Karpas-422 (cell line): ENCODE measurements at regions not wholly inside any gene's neighbourhood (a gene's known extent, or its start where the extent isn't known, plus 50 kb on each side); places are given as distances from the start of the nearest gene placed in this dataset.

Experiments used
- DNase-seq: peaks from one replicate; pipeline ENCODE4 v3.0.0-alpha.2; 2015
- H2AFZ ChIP-seq: fragments of 200-600 bp; sonication (generic); 2 replicates; pipeline ENCODE4 v1.6.1; 2014; ENCODE audit warnings: antibody characterized with exemption, low read length, mixed read lengths
- H3K27ac ChIP-seq: fragments of 200-600 bp; sonication (generic); 2 replicates; pipeline ENCODE4 v1.5.1; 2014; ENCODE audit warnings: mild to moderate bottlenecking, low read length, moderate library complexity
- H3K27me3 ChIP-seq: fragments of 200-600 bp; sonication (generic); 2 replicates; pipeline ENCODE4 v1.6.1; 2014; ENCODE audit warnings: low read length, mixed read lengths
- H3K36me3 ChIP-seq: fragments of 200-600 bp; sonication (generic); 2 replicates; pipeline ENCODE4 v1.6.1; 2014; ENCODE audit warnings: low read length, mixed read lengths; ENCODE audit not compliant: insufficient read depth
- H3K4me1 ChIP-seq: fragments of 200-600 bp; sonication (generic); 2 replicates; pipeline ENCODE4 v1.6.1; 2014; ENCODE audit warnings: mild to moderate bottlenecking, low read length, mixed read lengths
- H3K4me2 ChIP-seq: fragments of 200-600 bp; sonication (generic); 2 replicates; pipeline ENCODE4 v1.6.1; 2014; ENCODE audit warnings: low read length, low read depth, mild to moderate bottlenecking; ENCODE audit not compliant: poor library complexity, severe bottlenecking
- H3K4me3 ChIP-seq: fragments of 200-600 bp; sonication (generic); 2 replicates; pipeline ENCODE4 v1.5.1; 2014; ENCODE audit warnings: mild to moderate bottlenecking, antibody characterized with exemption, low read length, mixed read lengths
- H3K79me2 ChIP-seq: fragments of 200-600 bp; sonication (generic); 2 replicates; pipeline ENCODE4 v1.6.1; 2014; ENCODE audit warnings: mild to moderate bottlenecking, low read length, mixed read lengths
- H3K9ac ChIP-seq: fragments of 200-600 bp; sonication (generic); 2 replicates; pipeline ENCODE4 v1.6.0; 2014; ENCODE audit warnings: low read length
- H3K9me2 ChIP-seq: fragments of 200-600 bp; sonication (generic), shearing (Covaris generic); replicated peaks from 2 replicates; pipeline ENCODE4 v1.6.0; 2014; ENCODE audit warnings: mild to moderate bottlenecking, low read length, moderate library complexity; ENCODE audit not compliant: insufficient read depth
- H3K9me3 ChIP-seq: fragments of 300-700, 200-600 bp; sonication (generic); 2 replicates; pipeline ENCODE4 v1.6.1; 2014; ENCODE audit warnings: low read length, mixed read lengths
- H4K20me1 ChIP-seq: fragments of 200-600 bp; sonication (generic); 2 replicates; pipeline ENCODE4 v1.6.1; 2014; ENCODE audit warnings: mild to moderate bottlenecking, antibody characterized with exemption, low read length, low read depth; ENCODE audit not compliant: insufficient read depth

GRCh38 chr12:65560286-65560685, 264.0 kb upstream of the HMGA2 start:
- no peak overlapping the region for H2AFZ ChIP-seq
- no peak overlapping the region for H3K4me2 ChIP-seq
- H4K20me1 ChIP-seq, result no peaks in the 10 kb centered on the region
- no peak overlapping the region for H3K4me3 ChIP-seq
- H3K27me3 ChIP-seq, result no peaks in the 10 kb centered on the region
- DNase-seq, result no peak
- H3K27ac ChIP-seq, result no peak overlapping the region
- no peaks in the 10 kb centered on the region for H3K79me2 ChIP-seq
- no peaks in the 10 kb centered on the region for H3K4me1 ChIP-seq
- no peaks in the 10 kb centered on the region for H3K36me3 ChIP-seq
- no peaks in the 10 kb centered on the region for H3K9me2 ChIP-seq
- H3K9me3 ChIP-seq, result no peaks in the 10 kb centered on the region
- no peak overlapping the region for H3K9ac ChIP-seq

- Histone ChIP-seq H3K4me2 (no peak overlapping the region), H3K27ac (no peak overlapping the region)
- no peak for DNase-seq
Measured at GRCh38 chr12:65561798-65562382, 262.4 kb upstream of the HMGA2 start.

GRCh38 chr12:65565601-65566560, 258.4 kb upstream of the HMGA2 start:
- Histone ChIP-seq H3K9ac (no peak overlapping the region), H3K27me3 (0 out of 2 replicates have a peak, but pooled peaks cover 2% of the 10 kb centered on the region), H3K9me2 (no peaks in the 10 kb centered on the region), H4K20me1 (no peaks in the 10 kb centered on the region), H3K27ac (no peak overlapping the region), H2AFZ (no peak overlapping the region), H3K36me3 (no peaks in the 10 kb centered on the region), H3K79me2 (no peaks in the 10 kb centered on the region), H3K4me1 (no peaks in the 10 kb centered on the region), H3K4me2 (no peak overlapping the region), H3K4me3 (no peak overlapping the region), H3K9me3 (no peaks in the 10 kb centered on the region)
- DNase-seq, result no peak

More at GRCh38 chr12:65561798-65562382, 262.4 kb upstream of the HMGA2 start:
- Histone ChIP-seq H4K20me1 (no peaks in the 10 kb centered on the region), H3K9me3 (no peaks in the 10 kb centered on the region), H3K4me3 (no peak overlapping the region), H3K4me1 (no peaks in the 10 kb centered on the region), H3K27me3 (no peaks in the 10 kb centered on the region), H3K9ac (no peak overlapping the region), H3K9me2 (no peaks in the 10 kb centered on the region), H3K36me3 (no peaks in the 10 kb centered on the region), H3K79me2 (no peaks in the 10 kb centered on the region), H2AFZ (no peak overlapping the region)

GRCh38 chr12:65566751-65567150, 257.5 kb upstream of the HMGA2 start:
- Histone ChIP-seq H3K79me2 (no peaks in the 10 kb centered on the region), H3K9ac (no peak overlapping the region), H3K4me2 (no peak overlapping the region), H3K27me3 (0 out of 2 replicates have a peak, but pooled peaks cover 2% of the 10 kb centered on the region), H3K36me3 (no peaks in the 10 kb centered on the region), H3K27ac (no peak overlapping the region), H3K9me2 (no peaks in the 10 kb centered on the region), H3K4me1 (no peaks in the 10 kb centered on the region), H4K20me1 (no peaks in the 10 kb centered on the region), H3K9me3 (no peaks in the 10 kb centered on the region), H2AFZ (no peak overlapping the region), H3K4me3 (no peak overlapping the region)
- no peak for DNase-seq

- H3K79me2 ChIP-seq, result no peaks in the 10 kb centered on the region
- H2AFZ ChIP-seq, result no peak overlapping the region
- 0 out of 2 replicates have a peak, but pooled peaks cover 2% of the 10 kb centered on the region for H3K27me3 ChIP-seq
- H3K4me2 ChIP-seq, result no peak overlapping the region
- no peaks in the 10 kb centered on the region for H3K9me2 ChIP-seq
- H3K9me3 ChIP-seq, result no peaks in the 10 kb centered on the region
- no peak overlapping the region for H3K4me3 ChIP-seq
- H4K20me1 ChIP-seq, result no peaks in the 10 kb centered on the region
- no peaks in the 10 kb centered on the region for H3K4me1 ChIP-seq
- no peak overlapping the region for H3K9ac ChIP-seq
- no peak for DNase-seq
- no peaks in the 10 kb centered on the region for H3K36me3 ChIP-seq
- H3K27ac ChIP-seq, result no peak overlapping the region
Measured at GRCh38 chr12:65567820-65568219, 256.5 kb upstream of the HMGA2 start.

GRCh38 chr12:65568517-65568916, 255.8 kb upstream of the HMGA2 start:
- no peak overlapping the region for H3K4me2 ChIP-seq
- no peak overlapping the region for H2AFZ ChIP-seq
- H3K27me3 ChIP-seq, result 0 out of 2 replicates have a peak, but pooled peaks cover 3% of the 10 kb centered on the region
- H3K9ac ChIP-seq, result no peak overlapping the region
- no peaks in the 10 kb centered on the region for H3K36me3 ChIP-seq
- H3K27ac ChIP-seq, result no peak overlapping the region
- H4K20me1 ChIP-seq, result no peaks in the 10 kb centered on the region
- no peaks in the 10 kb centered on the region for H3K9me2 ChIP-seq
- H3K4me3 ChIP-seq, result no peak overlapping the region
- no peaks in the 10 kb centered on the region for H3K79me2 ChIP-seq
- no peak for DNase-seq
- H3K4me1 ChIP-seq, result no peaks in the 10 kb centered on the region
- no peaks in the 10 kb centered on the region; the same call in 1 of the 2 replicates for H3K9me3 ChIP-seq

GRCh38 chr12:65570451-65571130, 253.7 kb upstream of the HMGA2 start:
- H3K4me3 ChIP-seq, result no peak overlapping the region
- no peaks in the 10 kb centered on the region for H3K79me2 ChIP-seq
- 0 out of 2 replicates have a peak, but pooled peaks cover 6% of the 10 kb centered on the region for H3K27me3 ChIP-seq
- H3K9me3 ChIP-seq, result peaks cover 6% of the 10 kb centered on the region
- no peaks in the 10 kb centered on the region for H3K4me1 ChIP-seq
- no peak overlapping the region for H3K9ac ChIP-seq
- H3K27ac ChIP-seq, result no peak overlapping the region
- DNase-seq, result no peak
- no peaks in the 10 kb centered on the region for H3K36me3 ChIP-seq
- H4K20me1 ChIP-seq, result no peaks in the 10 kb centered on the region
- H3K9me2 ChIP-seq, result no peaks in the 10 kb centered on the region
- H2AFZ ChIP-seq, result no peak overlapping the region
- H3K4me2 ChIP-seq, result no peak overlapping the region

GRCh38 chr12:65574867-65575266, 249.4 kb upstream of the HMGA2 start:
- H3K9me2 ChIP-seq, result no peaks in the 10 kb centered on the region; the same call in 1 of the 2 replicates
- H3K27me3 ChIP-seq, result 0 out of 2 replicates have a peak, but pooled peaks cover 6% of the 10 kb centered on the region
- H3K36me3 ChIP-seq, result no peaks in the 10 kb centered on the region
- peaks cover 6% of the 10 kb centered on the region for H3K9me3 ChIP-seq
- H3K27ac ChIP-seq, result no peak overlapping the region
- H3K4me2 ChIP-seq, result no peak overlapping the region
- no peak for DNase-seq
- no peaks in the 10 kb centered on the region for H4K20me1 ChIP-seq
- H3K4me1 ChIP-seq, result no peaks in the 10 kb centered on the region
- no peaks in the 10 kb centered on the region for H3K79me2 ChIP-seq
- no peak overlapping the region for H3K4me3 ChIP-seq
- H3K9ac ChIP-seq, result no peak overlapping the region
- no peak overlapping the region for H2AFZ ChIP-seq
